ENCODE measurements at regions not wholly inside any gene's neighbourhood (a gene's known extent, or its start where the extent isn't known, plus 50 kb on each side); places are given as distances from the start of the nearest gene placed in this dataset.

GRCh38 chr13:67841071-67841470 lies 610.9 kb upstream of the PCDH9 start:
- Histone ChIP-seq H3K27me3 (ENCODE audit: insufficient read depth, low read length) (no peaks in the 10 kb centered on the region), H3K79me2 (ENCODE audit: insufficient read depth, low read length) (no peaks in the 10 kb centered on the region), H3K4me2 (ENCODE audit: low read length) (no peak overlapping the region), H2AFZ (ENCODE audit: low read depth, low read length) (no peak overlapping the region), H3K36me3 (ENCODE audit: insufficient read depth, low read length) (no peaks in the 10 kb centered on the region), H3K4me3 (ENCODE audit: insufficient read depth, low read depth, low read length) (no peak overlapping the region), H3K27ac (ENCODE audit: low read depth, low read length) (no peak overlapping the region), H4K20me1 (ENCODE audit: insufficient read depth, low read length) (no peaks in the 10 kb centered on the region), H3K9ac (ENCODE audit: low read length) (no peak overlapping the region), H3K9me3 (ENCODE audit: insufficient read depth, low read depth, low read length) (no peaks in the 10 kb centered on the region), H3K4me1 (ENCODE audit: insufficient read depth, low read length) (no peaks in the 10 kb centered on the region)
- H3K27ac Mint-ChIP-seq (ENCODE audit: unreplicated experiment) = no peak overlapping the region
- no peaks in the 10 kb centered on the region for H3K36me3 Mint-ChIP-seq (ENCODE audit: low read depth, unreplicated experiment)
- TF ChIP-seq CTCF (IDR thresholded peaks at IDR 0.05; ENCODE audit: insufficient read depth, low read depth, low read length) = no peak
- no peak for TF ChIP-seq EZH2 (IDR thresholded peaks at IDR 0.05; ENCODE audit: insufficient read depth, low read length)
- no peaks in the 10 kb centered on the region for H3K4me1 Mint-ChIP-seq (ENCODE audit: low read depth, unreplicated experiment)
- DNase-seq (ENCODE audit: low read depth) (no peak), FAIRE-seq (no peak)
- H3K9me3 Mint-ChIP-seq (ENCODE audit: unreplicated experiment) = peaks cover 2% of the 10 kb centered on the region
- H3K27me3 Mint-ChIP-seq (ENCODE audit: low read depth, unreplicated experiment) = no peaks in the 10 kb centered on the region
- no peak overlapping the region for H3K4me3 Mint-ChIP-seq (ENCODE audit: unreplicated experiment)

DNA sequence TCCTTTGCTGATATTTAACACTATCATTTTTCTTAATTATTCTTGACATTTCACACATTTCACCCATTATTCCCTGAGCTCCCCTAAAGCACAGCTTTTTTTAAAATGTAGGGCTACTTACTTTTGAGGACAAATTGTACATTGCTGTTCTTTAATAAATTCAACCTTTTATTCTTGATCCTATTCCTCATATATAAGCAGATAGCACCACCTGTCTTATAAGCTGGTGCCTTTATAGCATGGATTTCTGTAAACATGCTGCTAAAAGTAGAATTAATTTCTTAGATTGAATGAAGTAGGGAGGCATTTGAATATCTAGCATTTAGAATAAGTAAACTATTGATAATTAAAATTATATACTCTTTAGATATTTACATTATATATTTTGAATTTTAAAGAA lies 603.4 kb upstream of the PCDH9 start:
- H3K9ac ChIP-seq (ENCODE audit: low read length) = no peak overlapping the region
- Mint-ChIP-seq H3K36me3 (ENCODE audit: low read depth, unreplicated experiment) (no peaks in the 10 kb centered on the region), H3K4me3 (ENCODE audit: unreplicated experiment) (no peak overlapping the region), H3K4me1 (ENCODE audit: low read depth, unreplicated experiment) (no peaks in the 10 kb centered on the region), H3K27ac (ENCODE audit: unreplicated experiment) (no peak overlapping the region), H3K27me3 (ENCODE audit: low read depth, unreplicated experiment) (no peaks in the 10 kb centered on the region), H3K9me3 (ENCODE audit: unreplicated experiment) (peaks cover 3% of the 10 kb centered on the region)
- no peaks in the 10 kb centered on the region for H3K36me3 ChIP-seq (ENCODE audit: insufficient read depth, low read length)
- no peaks in the 10 kb centered on the region for H3K79me2 ChIP-seq (ENCODE audit: insufficient read depth, low read length)
- H3K4me1 ChIP-seq (ENCODE audit: insufficient read depth, low read length) = no peaks in the 10 kb centered on the region
- DNase-seq (ENCODE audit: low read depth) (no peak), FAIRE-seq (no peak)
- TF ChIP-seq EZH2 (IDR thresholded peaks at IDR 0.05; ENCODE audit: insufficient read depth, low read length) = no peak
- no peak for TF ChIP-seq CTCF (IDR thresholded peaks at IDR 0.05; ENCODE audit: insufficient read depth, low read depth, low read length)
- H3K9me3 ChIP-seq (ENCODE audit: insufficient read depth, low read depth, low read length) = no peaks in the 10 kb centered on the region
- no peaks in the 10 kb centered on the region for H4K20me1 ChIP-seq (ENCODE audit: insufficient read depth, low read length)
- no peak overlapping the region for H3K27ac ChIP-seq (ENCODE audit: low read depth, low read length)
- H2AFZ ChIP-seq (ENCODE audit: low read depth, low read length) = no peak overlapping the region
- H3K4me3 ChIP-seq (ENCODE audit: insufficient read depth, low read depth, low read length) = no peak overlapping the region
- H3K27me3 ChIP-seq (ENCODE audit: insufficient read depth, low read length) = no peaks in the 10 kb centered on the region
- H3K4me2 ChIP-seq (ENCODE audit: low read length) = no peak overlapping the region

GRCh38 chr13:67829641-67830040 lies 599.5 kb upstream of the PCDH9 start:
- Histone ChIP-seq H3K27ac (ENCODE audit: low read depth, low read length) (no peak overlapping the region), H2AFZ (ENCODE audit: low read depth, low read length) (no peak overlapping the region), H3K27me3 (ENCODE audit: insufficient read depth, low read length) (no peaks in the 10 kb centered on the region), H3K9ac (ENCODE audit: low read length) (no peak overlapping the region), H3K36me3 (ENCODE audit: insufficient read depth, low read length) (no peaks in the 10 kb centered on the region), H3K4me3 (ENCODE audit: insufficient read depth, low read depth, low read length) (no peak overlapping the region), H3K4me1 (ENCODE audit: insufficient read depth, low read length) (peaks cover 5% of the 10 kb centered on the region), H4K20me1 (ENCODE audit: insufficient read depth, low read length) (no peaks in the 10 kb centered on the region), H3K9me3 (ENCODE audit: insufficient read depth, low read depth, low read length) (no peaks in the 10 kb centered on the region), H3K4me2 (ENCODE audit: low read length) (no peak overlapping the region), H3K79me2 (ENCODE audit: insufficient read depth, low read length) (no peaks in the 10 kb centered on the region)
- Mint-ChIP-seq H3K4me1 (ENCODE audit: low read depth, unreplicated experiment) (peaks cover 9% of the 10 kb centered on the region), H3K9me3 (ENCODE audit: unreplicated experiment) (no peaks in the 10 kb centered on the region), H3K27me3 (ENCODE audit: low read depth, unreplicated experiment) (no peaks in the 10 kb centered on the region), H3K4me3 (ENCODE audit: unreplicated experiment) (no peak overlapping the region), H3K27ac (ENCODE audit: unreplicated experiment) (no peak overlapping the region), H3K36me3 (ENCODE audit: low read depth, unreplicated experiment) (no peaks in the 10 kb centered on the region)
- no peak for TF ChIP-seq CTCF (IDR thresholded peaks at IDR 0.05; ENCODE audit: insufficient read depth, low read depth, low read length)
- FAIRE-seq (no peak), DNase-seq (ENCODE audit: low read depth) (peak; percentile 24)
